ENCODE measurements at regions not wholly inside any gene's neighbourhood (a gene's known extent, or its start where the extent isn't known, plus 50 kb on each side); places are given as distances from the start of the nearest gene placed in this dataset.

DNA sequence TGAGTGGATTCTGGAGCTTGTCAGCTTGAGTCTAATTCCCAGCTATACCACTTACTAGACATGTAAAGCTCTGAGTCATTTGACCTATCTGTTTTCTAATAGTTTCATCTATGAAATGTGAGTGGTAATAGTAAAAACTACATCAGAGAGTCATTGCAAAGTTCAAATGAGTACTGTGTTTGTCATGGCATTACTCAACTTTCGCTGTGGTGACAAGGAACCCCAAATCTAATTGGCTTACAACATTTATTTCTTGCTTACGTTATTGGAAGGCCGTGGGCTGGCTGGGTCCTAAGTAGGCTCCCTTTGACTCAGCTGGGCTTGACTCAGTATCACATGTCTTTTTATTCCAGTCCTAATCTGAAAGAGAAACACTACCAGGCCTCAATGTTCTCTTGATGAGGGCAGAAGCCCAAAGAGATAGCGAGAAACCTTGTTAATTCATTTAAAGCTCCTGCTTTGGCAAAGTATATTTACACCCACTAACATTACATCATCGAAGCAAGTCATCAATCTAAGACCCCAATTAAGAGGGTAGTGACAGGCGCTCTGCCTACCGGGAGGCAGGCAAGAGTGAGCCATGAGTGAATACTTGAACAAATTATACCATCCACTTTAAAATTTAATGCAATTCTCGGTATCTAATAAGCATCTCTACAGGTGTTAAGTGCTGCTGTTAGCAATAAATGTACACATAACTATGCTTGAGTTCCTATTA, 431.8 kb upstream of the SPHKAP start:
- no peaks in the 10 kb centered on the region for H3K4me1 ChIP-seq
- no TSS peak for BruUV-seq (replicated peaks)
- no peak overlapping the region for H3K27ac Mint-ChIP-seq (ENCODE audit: unreplicated experiment)
- H3K27me3 ChIP-seq (replicated peaks; ENCODE audit: control insufficient read depth, insufficient read depth, low read length): no peaks in the 10 kb centered on the region
- no peak for DNase-seq
- H3K36me3 Mint-ChIP-seq (ENCODE audit: insufficient read depth, unreplicated experiment): no peaks in the 10 kb centered on the region
- no peak overlapping the region for H3K4me3 ChIP-seq (ENCODE audit: low read depth, low read length)
- H3K4me1 Mint-ChIP-seq (ENCODE audit: low read depth, unreplicated experiment): no peaks in the 10 kb centered on the region
- H3K27me3 Mint-ChIP-seq (ENCODE audit: insufficient read depth, unreplicated experiment): peaks cover 6% of the 10 kb centered on the region
- TF ChIP-seq CTCF (IDR thresholded peaks at IDR 0.05; ENCODE audit: insufficient read depth in 1 of 2, low read depth in 1 of 2, low read length in 1 of 2, severe bottlenecking in 1 of 2, unreplicated experiment in 1 of 2): no peak
- H3K4me3 Mint-ChIP-seq (ENCODE audit: unreplicated experiment): no peak overlapping the region
- ChIA-PET CTCF (no interaction called here), POLR2A (no interaction called here)
- no peaks in the 10 kb centered on the region for H3K9me3 Mint-ChIP-seq (ENCODE audit: unreplicated experiment)
- H3K36me3 ChIP-seq (ENCODE audit: control insufficient read depth, insufficient read depth, low read length): no peaks in the 10 kb centered on the region
- H3K9me3 ChIP-seq: no peaks in the 10 kb centered on the region
- intact Hi-C loops (cut with micrococcal nuclease; ENCODE audit: unreplicated experiment): no loop called here

- TF ChIP-seq CTCF (IDR thresholded peaks at IDR 0.05; ENCODE audit: insufficient read depth in 1 of 2, low read depth in 1 of 2, low read length in 1 of 2, severe bottlenecking in 1 of 2, unreplicated experiment in 1 of 2): no peak
- H3K9me3 Mint-ChIP-seq (ENCODE audit: unreplicated experiment): no peaks in the 10 kb centered on the region
- Histone ChIP-seq H3K4me3 (ENCODE audit: low read depth, low read length) (no peak overlapping the region), H3K27me3 (replicated peaks; ENCODE audit: control insufficient read depth, insufficient read depth, low read length) (no peaks in the 10 kb centered on the region), H3K9me3 (no peaks in the 10 kb centered on the region), H3K36me3 (ENCODE audit: control insufficient read depth, insufficient read depth, low read length) (no peaks in the 10 kb centered on the region), H3K4me1 (no peaks in the 10 kb centered on the region)
- H3K27ac Mint-ChIP-seq (ENCODE audit: unreplicated experiment): no peak overlapping the region
- H3K36me3 Mint-ChIP-seq (ENCODE audit: insufficient read depth, unreplicated experiment): no peaks in the 10 kb centered on the region
- no peak for DNase-seq
- CTCF ChIA-PET: no interaction called here
- intact Hi-C loops (cut with micrococcal nuclease; ENCODE audit: unreplicated experiment): no loop called here
- POLR2A ChIA-PET: no interaction called here
- no peak overlapping the region for H3K4me3 Mint-ChIP-seq (ENCODE audit: unreplicated experiment)
- no TSS peak for BruUV-seq (replicated peaks)
- H3K27me3 Mint-ChIP-seq (ENCODE audit: insufficient read depth, unreplicated experiment): peaks cover 4% of the 10 kb centered on the region
- no peaks in the 10 kb centered on the region for H3K4me1 Mint-ChIP-seq (ENCODE audit: low read depth, unreplicated experiment)
Observed at GRCh38 chr2:228611171-228611570, 429.7 kb upstream of the SPHKAP start.

GRCh38 chr2:228602288-228602687, 420.8 kb upstream of the SPHKAP start:
- H3K36me3 ChIP-seq (ENCODE audit: control insufficient read depth, insufficient read depth, low read length): no peaks in the 10 kb centered on the region
- intact Hi-C loops (cut with micrococcal nuclease; ENCODE audit: unreplicated experiment): no loop called here
- POLR2A ChIA-PET: no interaction called here
- DNase-seq: no peak
- no peaks in the 10 kb centered on the region for H3K4me1 ChIP-seq
- Mint-ChIP-seq H3K4me1 (ENCODE audit: low read depth, unreplicated experiment) (no peaks in the 10 kb centered on the region), H3K27ac (ENCODE audit: unreplicated experiment) (no peak overlapping the region), H3K4me3 (ENCODE audit: unreplicated experiment) (no peak overlapping the region), H3K9me3 (ENCODE audit: unreplicated experiment) (no peaks in the 10 kb centered on the region), H3K36me3 (ENCODE audit: insufficient read depth, unreplicated experiment) (no peaks in the 10 kb centered on the region), H3K27me3 (ENCODE audit: insufficient read depth, unreplicated experiment) (no peaks in the 10 kb centered on the region)
- CTCF ChIA-PET: no interaction called here
- BruUV-seq (replicated peaks): no TSS peak
- no peak overlapping the region for H3K4me3 ChIP-seq (ENCODE audit: low read depth, low read length)
- no peaks in the 10 kb centered on the region for H3K27me3 ChIP-seq (replicated peaks; ENCODE audit: control insufficient read depth, insufficient read depth, low read length)
- no peak for TF ChIP-seq CTCF (IDR thresholded peaks at IDR 0.05; ENCODE audit: insufficient read depth in 1 of 2, low read depth in 1 of 2, low read length in 1 of 2, severe bottlenecking in 1 of 2, unreplicated experiment in 1 of 2)
- no peaks in the 10 kb centered on the region for H3K9me3 ChIP-seq

Measured in Caco-2 (cell line).